Stomach (tissue), 4 donors: ENCODE measurements at regions not wholly inside any gene's neighbourhood (a gene's known extent, or its start where the extent isn't known, plus 50 kb on each side); places are given as distances from the start of the nearest gene placed in this dataset.

ENCODE experiments used
- CTCF ChIP-seq, 7 experiments: fragments of 450-650 bp in 4 of 7; fragments of 200-600 bp in 3 of 7; sonication (generic) in 3 of 7; IDR thresholded peaks; one replicate each; pipeline ENCODE4 v1.5.1; 2016 to 2019; ENCODE audit warnings: antibody characterized with exemption in 7 of 7, control low read depth in 2 of 7, mild to moderate bottlenecking in 1 of 7
- POLR2AphosphoS5 ChIP-seq, 3 donors: sonication (generic); formaldehyde crosslinking; IDR thresholded peaks; one replicate each; pipeline ENCODE4 v1.6.1; 2016; ENCODE audit warnings: antibody characterized with exemption in 3 of 3

- TF ChIP-seq CTCF (IDR thresholded peaks at IDR 0.05) = no peak
- no peak for TF ChIP-seq POLR2AphosphoS5 (IDR thresholded peaks at IDR 0.05)
Observed at GRCh38 chr14:101635749-101636560, 74.7 kb downstream of the DIO3 start.
